Right hindlimb (tissue), 1 donor: ENCODE measurements at regions not wholly inside any gene's neighbourhood (a gene's known extent, or its start where the extent isn't known, plus 50 kb on each side); places are given as distances from the start of the nearest gene placed in this dataset.

Experiments
- DNase-seq: peaks from one replicate; pipeline ENCODE4 v3.0.0-alpha.2; 2018

GRCh38 chr11:109814824-109815223, 278.4 kb upstream of the ZC3H12C start:
- no peak for DNase-seq

- DNase-seq = no peak
Observed at GRCh38 chr11:109815500-109816150, 277.6 kb upstream of the ZC3H12C start.

DNA sequence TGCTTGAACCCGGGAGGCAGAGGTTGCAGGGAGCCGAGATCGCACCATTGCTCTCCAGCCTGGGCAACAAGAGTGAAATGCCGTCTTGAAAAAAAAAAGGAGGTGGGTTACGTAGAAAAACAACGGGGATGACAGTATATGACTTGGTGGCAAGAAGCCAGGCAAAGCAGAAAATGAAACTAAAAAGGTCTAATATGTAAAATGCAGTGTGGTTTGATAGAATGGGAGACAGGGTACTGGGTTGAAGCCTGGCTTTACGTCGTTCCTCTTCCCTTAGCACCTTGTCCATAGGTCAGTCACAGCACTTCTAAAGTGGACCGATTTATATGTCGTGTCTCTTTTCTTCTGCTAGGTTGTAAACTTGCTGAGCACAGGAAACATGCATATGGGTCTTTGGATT, 274.9 kb upstream of the ZC3H12C start:
- no peak for DNase-seq

DNA sequence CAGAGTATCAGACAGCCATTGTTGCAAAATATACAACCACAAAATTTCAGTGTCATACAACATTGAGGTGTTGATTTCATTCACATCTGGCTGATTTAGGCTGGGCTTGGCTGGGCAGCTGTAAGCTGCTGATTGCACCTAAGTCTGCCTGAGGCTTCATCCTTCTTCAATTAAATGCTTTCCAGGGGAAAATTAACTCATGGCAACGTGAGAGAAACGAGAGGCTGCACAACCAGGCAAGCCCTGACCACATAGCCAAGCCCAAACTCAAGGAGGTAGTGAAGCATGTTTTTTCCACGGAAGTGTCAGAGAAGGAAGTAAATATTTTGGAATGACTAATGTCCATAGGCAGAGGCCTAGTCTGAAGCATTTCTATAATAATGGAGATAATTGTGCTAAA, 273.8 kb upstream of the ZC3H12C start:
- DNase-seq = no peak

GRCh38 chr11:109821511-109821910, 271.7 kb upstream of the ZC3H12C start:
- no peak for DNase-seq

DNA sequence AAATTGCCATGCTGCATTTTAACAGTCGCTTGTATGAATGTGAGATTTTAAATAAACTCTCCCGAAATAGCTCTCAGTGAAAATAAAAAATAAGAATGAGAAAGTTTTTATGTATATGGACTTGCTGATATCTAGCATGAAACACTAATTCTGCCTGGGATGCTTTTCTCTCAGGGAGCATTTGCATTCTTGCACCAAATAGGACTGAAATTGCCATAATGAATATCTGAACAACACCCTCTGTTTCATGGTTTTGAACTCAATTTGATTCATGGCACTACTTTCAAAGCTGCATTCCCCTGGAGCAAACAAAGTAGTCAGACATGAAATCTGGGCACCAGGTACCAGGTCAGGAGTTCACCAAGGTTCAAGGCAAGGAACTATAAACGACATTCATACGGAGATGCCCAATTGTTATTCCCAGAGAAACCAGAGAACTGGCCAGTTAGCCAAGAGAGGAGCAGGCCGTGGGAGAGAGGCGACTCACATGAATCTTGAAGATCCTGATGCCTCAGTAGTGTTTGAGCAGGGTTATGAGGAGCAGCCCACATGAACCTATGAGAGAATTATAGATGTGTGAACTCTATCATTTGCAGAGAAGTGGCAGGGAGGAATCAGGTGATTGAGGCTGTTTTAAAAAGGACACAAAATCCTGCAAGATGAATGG, 270.6 kb upstream of the ZC3H12C start:
- DNase-seq = no peak

DNA sequence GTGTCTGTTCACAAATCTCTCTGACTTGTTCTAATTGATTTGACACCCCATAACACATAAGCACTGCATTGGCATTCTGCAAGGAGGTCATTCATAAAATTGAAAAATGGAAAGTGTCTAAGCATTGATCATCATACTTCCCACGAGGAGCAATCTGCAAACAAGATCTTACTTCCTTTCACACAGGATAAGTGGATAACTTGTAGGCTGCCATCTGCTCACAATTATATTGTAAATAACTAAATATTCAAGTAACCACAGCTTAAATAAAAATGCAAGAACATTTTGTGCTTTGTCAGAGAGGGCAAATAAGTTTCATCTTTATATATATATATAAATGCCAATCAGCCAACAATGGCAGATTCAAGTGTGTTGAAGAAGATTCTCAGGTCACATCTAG, 264.8 kb upstream of the ZC3H12C start:
- no peak for DNase-seq

GRCh38 chr11:109838026-109838425, 255.2 kb upstream of the ZC3H12C start:
- no peak for DNase-seq

- peak; percentile 66 for DNase-seq
Observed at GRCh38 chr11:109845437-109845836, 247.8 kb upstream of the ZC3H12C start.

DNA sequence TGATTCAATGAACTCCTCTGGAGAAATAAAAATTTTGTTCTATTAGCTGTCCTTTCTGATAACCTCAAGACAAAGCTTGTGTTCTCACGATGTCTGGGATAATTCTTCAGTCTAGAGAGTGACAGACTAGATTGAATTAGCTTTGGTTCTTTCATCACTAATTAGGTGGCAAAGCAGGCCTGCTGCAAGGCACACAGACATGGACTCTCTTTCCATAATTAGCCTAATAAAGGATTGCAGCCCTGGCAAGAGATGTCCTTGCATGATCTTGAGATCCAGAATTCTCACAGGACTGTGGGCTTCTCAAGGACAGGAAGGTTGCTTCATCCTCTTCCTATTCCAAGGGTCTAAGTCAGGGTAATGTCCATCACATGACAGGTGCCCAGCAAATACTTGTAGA, 245.6 kb upstream of the ZC3H12C start:
- no peak for DNase-seq

- DNase-seq = no peak
Observed at GRCh38 chr11:109849051-109849450, 244.1 kb upstream of the ZC3H12C start.

DNA sequence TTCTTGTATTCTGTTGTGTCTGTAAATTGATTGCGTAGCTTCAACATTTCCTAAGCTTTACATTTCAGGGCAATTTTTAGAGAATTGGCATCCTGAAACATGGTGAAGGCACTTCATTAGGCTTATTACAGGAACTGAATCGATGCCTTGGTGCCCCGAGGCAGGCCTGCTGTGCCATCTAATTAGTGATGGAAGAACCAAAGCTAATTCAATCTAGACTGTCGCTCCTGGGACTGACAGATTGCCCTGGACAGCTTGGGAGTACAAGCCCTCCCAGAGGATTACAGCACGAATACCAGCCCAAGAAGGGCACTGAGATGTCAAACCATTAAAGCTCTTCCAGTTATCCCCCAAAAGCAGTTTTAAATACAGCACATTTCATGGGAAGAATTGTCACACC, 243.2 kb upstream of the ZC3H12C start:
- no peak for DNase-seq

DNA sequence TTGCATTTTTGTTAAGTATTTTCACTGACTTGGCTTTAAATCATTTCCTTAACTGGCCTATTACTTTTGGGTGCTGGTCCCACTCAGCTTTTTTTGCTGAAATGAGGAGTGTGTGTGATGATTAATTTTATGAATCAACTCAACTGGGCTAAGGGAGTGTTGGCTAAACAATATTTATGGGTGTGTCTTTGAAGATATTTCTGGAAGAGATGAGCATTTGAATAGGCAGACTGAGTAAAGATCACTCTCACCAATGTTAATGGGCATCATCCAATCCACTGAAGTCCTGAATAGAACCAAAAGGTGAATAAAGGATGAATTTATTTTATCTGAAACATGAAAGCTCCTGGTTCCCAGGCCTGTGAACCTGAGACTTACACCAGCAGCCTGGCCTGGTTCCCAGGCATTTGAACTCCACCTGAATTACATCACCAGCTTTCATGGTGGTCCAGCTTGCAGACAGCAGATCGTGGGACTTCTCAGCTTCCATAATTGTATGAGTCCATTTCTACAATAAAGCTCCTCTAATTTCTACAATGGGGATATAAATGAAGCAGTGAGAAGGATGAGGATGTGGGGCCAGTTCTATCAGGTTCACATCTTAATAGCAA, 241.3 kb upstream of the ZC3H12C start:
- DNase-seq = no peak

DNA sequence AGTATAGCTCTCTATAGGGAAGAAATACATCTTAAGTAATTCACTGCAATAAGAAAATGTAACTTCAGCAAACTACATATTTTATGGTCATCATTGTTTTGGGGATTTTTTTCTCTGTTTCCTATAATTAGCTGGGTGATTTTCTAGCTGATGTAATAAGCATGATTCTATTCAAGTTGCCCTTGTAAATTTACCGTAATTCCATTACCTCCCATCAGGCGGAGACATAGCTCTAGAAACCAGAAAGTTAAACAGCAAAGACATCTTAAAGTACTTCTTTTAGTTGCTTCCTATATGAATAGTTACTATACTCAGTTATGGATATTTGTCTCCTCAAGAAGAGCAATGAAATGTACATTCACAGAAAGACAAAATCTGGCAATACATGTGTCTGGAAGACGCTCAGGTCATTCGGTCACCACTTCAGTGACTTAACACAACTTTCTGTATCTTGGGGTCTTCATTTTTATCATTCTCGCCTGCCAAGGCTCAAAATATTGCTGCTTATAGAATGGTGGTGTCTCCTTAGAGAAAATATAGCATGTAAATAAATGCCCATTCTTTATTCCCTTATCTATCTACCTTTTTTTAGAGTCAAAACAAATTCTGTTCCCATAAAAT, 239.9 kb upstream of the ZC3H12C start:
- DNase-seq = no peak

DNA sequence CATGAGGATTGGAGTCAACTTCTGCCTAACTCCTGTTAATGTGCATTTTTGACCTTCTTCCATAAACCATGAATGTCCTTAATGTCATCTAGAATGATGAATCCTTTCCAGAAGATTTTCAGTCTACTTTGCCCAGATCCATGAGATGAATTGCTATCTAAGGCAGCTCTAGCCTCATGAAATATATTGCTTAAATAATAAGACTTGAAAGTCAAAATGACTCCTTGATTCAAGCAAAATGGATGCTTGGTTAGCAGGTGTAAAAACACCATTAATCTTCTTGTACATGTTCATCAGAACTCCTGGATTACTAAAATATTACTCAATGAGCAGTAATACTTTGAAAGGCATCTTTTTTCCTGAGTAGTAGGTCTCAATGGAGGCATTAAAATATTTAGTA, 238.5 kb upstream of the ZC3H12C start:
- DNase-seq = no peak

DNA sequence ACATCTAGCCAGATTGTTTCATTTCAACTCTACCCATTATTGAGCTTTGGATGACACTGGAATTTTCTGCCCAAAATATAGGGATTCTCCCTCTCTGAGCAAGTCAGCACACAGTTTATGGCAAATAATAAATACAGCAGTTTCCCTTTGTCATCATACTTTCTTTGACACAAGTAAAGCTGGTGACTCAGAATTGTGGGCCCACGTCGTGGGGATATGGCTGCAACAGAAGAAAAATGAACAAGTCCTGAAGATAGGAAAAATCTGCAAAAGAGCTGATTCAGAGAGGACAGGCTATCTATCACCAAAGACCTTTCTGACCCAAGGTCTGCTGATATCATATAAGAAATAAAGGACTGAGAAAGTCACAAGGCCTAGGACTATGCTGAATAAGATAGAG, 236.3 kb upstream of the ZC3H12C start:
- DNase-seq = no peak

- DNase-seq = no peak
Observed at GRCh38 chr11:109857637-109858036, 235.6 kb upstream of the ZC3H12C start.

DNA sequence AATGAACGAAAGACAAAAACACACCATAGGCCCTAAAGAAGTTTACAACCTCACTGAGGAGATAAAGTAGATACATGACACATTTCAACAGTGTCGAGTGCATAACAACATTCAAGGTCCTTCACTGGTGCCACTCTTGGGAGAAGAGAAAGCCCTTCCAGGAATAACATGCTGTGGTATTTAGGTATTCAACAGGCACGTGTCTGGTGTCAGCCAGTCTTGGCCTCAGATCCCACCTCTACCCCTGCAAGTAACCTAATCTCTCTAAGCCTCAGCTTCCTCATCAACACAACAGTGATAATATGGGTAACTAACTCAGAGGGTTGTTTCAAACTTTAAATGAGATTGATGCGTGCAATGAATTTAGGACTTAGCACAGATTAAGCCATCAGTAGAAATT, 235.0 kb upstream of the ZC3H12C start:
- no peak for DNase-seq

DNA sequence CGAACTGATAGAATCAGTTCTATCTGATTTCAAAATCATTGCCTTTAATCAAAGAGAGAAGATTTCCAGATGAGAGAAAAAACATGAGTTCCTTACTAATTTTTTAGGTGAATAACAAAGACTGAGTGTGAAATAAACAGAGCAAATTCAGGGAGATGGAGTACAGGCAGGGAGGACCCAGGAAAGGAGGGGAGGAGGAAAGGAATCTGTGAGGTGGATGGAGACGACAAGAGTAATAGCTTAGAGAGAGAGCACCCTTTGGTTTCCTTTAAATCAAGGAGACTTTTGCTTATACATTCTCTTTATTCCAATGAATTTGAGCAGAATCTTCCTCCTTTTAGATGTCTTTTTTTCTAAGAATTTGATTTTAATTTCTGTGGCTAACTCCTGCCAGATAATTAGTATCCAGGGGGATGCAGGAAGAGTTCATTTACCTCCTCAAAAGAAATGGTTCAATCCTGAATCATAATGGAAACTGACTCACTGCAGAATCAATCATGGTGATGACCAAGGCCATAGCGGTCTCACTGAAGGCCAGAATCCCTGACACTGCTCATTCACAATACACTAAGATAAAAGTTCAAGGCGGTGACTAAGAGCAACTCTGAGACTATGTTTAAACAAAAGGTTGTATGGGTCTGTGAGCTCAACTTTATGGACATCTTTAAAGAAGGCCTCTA, 234.0 kb upstream of the ZC3H12C start:
- no peak for DNase-seq

GRCh38 chr11:109862835-109863234, 230.4 kb upstream of the ZC3H12C start:
- no peak for DNase-seq

DNA sequence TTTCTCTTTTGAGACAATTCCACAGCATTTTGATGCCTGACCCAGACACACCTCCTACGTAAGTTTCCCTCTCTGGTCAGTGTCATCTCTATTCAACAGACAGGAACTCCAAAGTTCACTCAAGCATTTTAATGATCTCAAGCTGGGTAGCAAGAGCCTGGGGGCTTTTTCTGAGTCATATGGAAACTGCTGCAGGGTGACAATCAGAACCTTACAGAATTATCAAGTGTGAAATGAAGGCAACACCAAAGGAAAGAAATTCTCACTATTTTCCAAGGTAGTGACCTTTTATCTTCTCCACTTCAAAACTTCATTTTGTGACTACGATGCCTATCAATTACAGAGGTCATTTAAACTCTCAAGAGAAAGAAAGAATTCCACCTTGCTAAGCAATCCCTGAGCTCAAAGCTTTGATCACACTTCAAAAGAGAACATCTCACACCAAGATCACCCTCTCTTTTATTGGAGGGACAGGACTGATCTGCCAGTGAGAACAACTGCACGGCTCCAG, 229.0 kb upstream of the ZC3H12C start:
- DNase-seq = no peak

GRCh38 chr11:109864834-109865547, 228.2 kb upstream of the ZC3H12C start:
- no peak for DNase-seq
